Activated CD4-positive, alpha-beta T cell treated with anti-CD3 and anti-CD28 coated beads, Interleukin-2, amount 50 U/mL, for 24 hours (primary cell): ENCODE measurements at regions not wholly inside any gene's neighbourhood (a gene's known extent, or its start where the extent isn't known, plus 50 kb on each side); places are given as distances from the start of the nearest gene placed in this dataset.
"Not testable (repeated sequence)": the region's sequence is repeated elsewhere in the genome, so short reads cannot be mapped to it uniquely, and the experiment has no call there.

Experiments used
- DNase-seq, 2 donors: peaks; one replicate each; pipeline ENCODE4 v3.0.0-alpha.2; 2020; ENCODE audit warnings: low read depth in 1 of 2, low spot score in 1 of 2

GRCh38 chr5:67652201-67652600 lies 455.6 kb upstream of the CD180 start:
- no peak for DNase-seq

- no peak for DNase-seq
Measured at GRCh38 chr5:67651180-67651579, 454.6 kb upstream of the CD180 start.

- no peak for DNase-seq
Measured at GRCh38 chr5:67648201-67648671, 451.6 kb upstream of the CD180 start.

- DNase-seq, result no peak
Measured at GRCh38 chr5:67647772-67648171, 451.2 kb upstream of the CD180 start.

- no peak for DNase-seq
Measured at GRCh38 chr5:67644221-67644920, 447.8 kb upstream of the CD180 start.

GRCh38 chr5:67643536-67643935 lies 446.9 kb upstream of the CD180 start:
- no peak for DNase-seq

- no peak for DNase-seq
Measured at GRCh38 chr5:67639976-67640375, 443.4 kb upstream of the CD180 start.

- DNase-seq, result no peak
Measured at GRCh38 chr5:67639313-67639712, 442.7 kb upstream of the CD180 start.

- no peak for DNase-seq
Measured at GRCh38 chr5:67636850-67637524, 440.4 kb upstream of the CD180 start.

- DNase-seq, result no peak
Measured at GRCh38 chr5:67636091-67636490, 439.5 kb upstream of the CD180 start.

- DNase-seq, result not testable (repeated sequence)
Measured at GRCh38 chr5:67627079-67627478, 430.5 kb upstream of the CD180 start.

- no peak for DNase-seq
Measured at GRCh38 chr5:67623078-67623477, 426.5 kb upstream of the CD180 start.

- DNase-seq, result no peak
Measured at GRCh38 chr5:67620424-67621397, 424.1 kb upstream of the CD180 start.

- no peak for DNase-seq
Measured at GRCh38 chr5:67619636-67620035, 423.0 kb upstream of the CD180 start.

GRCh38 chr5:67619235-67619634 lies 422.6 kb upstream of the CD180 start:
- no peak for DNase-seq

- no peak for DNase-seq
Measured at GRCh38 chr5:67617051-67617450, 420.5 kb upstream of the CD180 start.

- no peak for DNase-seq
Measured at GRCh38 chr5:67612961-67613360, 416.4 kb upstream of the CD180 start.

- no peak for DNase-seq
Measured at GRCh38 chr5:67610186-67610912, 413.8 kb upstream of the CD180 start.

GRCh38 chr5:67607958-67608357 lies 411.4 kb upstream of the CD180 start:
- no peak for DNase-seq

GRCh38 chr5:67606586-67606947 lies 410.0 kb upstream of the CD180 start:
- DNase-seq, result no peak
